CD4-positive, alpha-beta T cell (primary cell): ENCODE measurements at regions not wholly inside any gene's neighbourhood (a gene's known extent, or its start where the extent isn't known, plus 50 kb on each side); places are given as distances from the start of the nearest gene placed in this dataset.
"Not testable (repeated sequence)": the region's sequence is repeated elsewhere in the genome, so short reads cannot be mapped to it uniquely, and the experiment has no call there.

Source experiments
- ATAC-seq: fragments of 200-7000 bp; cut with Tn5 transposase; one replicate; pipeline ENCODE4 v1.10.0; 2022; ENCODE audit warnings: mild to moderate bottlenecking; ENCODE audit not compliant: poor library complexity
- CTCF ChIA-PET: fragments of 350-600 bp; sonication (Branson Sonifier 250); formaldehyde crosslinking; loops from one replicate; lab custom pipeline; 2021; ENCODE audit warnings: antibody characterized with exemption, inconsistent platforms; lab: Charles Lee
- POLR2A ChIA-PET: fragments of 350-600 bp; sonication (Branson Sonifier 250); formaldehyde crosslinking; loops from one replicate; lab custom pipeline; 2021; ENCODE audit warnings: antibody characterized with exemption, inconsistent platforms; lab: Charles Lee
- DNase-seq, 14 experiments: peaks; one replicate each; pipeline ENCODE4 v3.0.0-alpha.2; 2013 to 2020; ENCODE audit warnings: mixed read lengths in 2 of 14
- H3K27ac ChIP-seq, 2 donors: one replicate each; pipeline versions ENCODE4 v1.5.1 to v1.7.0; 2013; ENCODE audit warnings: low read length in 2 of 2, low read depth in 1 of 2, mild to moderate bottlenecking in 1 of 2
- H3K27me3 ChIP-seq, 2 experiments: 1 replicate in 1 of 2; 2 replicates in 1 of 2; pipeline versions ENCODE4 v1.6.1 to v1.7.0; 2013; ENCODE audit warnings: low read length in 2 of 2, control low read depth in 1 of 2, mild to moderate bottlenecking in 1 of 2, moderate library complexity in 1 of 2; ENCODE audit not compliant: insufficient read depth in 2 of 2, control insufficient read depth in 1 of 2
- H3K36me3 ChIP-seq: one replicate; pipeline ENCODE4 v1.6.1; 2013; ENCODE audit warnings: low read length, control low read depth; ENCODE audit not compliant: insufficient read depth
- H3K4me1 ChIP-seq: one replicate; pipeline ENCODE4 v1.6.1; 2013; ENCODE audit warnings: low read length, control low read depth; ENCODE audit not compliant: insufficient read depth
- H3K4me3 ChIP-seq: one replicate; pipeline ENCODE4 v1.5.1; 2013; ENCODE audit warnings: mild to moderate bottlenecking, low read length, moderate library complexity
- H3K9me3 ChIP-seq, 2 experiments: 1 replicate in 1 of 2; 2 replicates in 1 of 2; pipeline versions ENCODE4 v1.6.1 to v1.7.0; 2013; ENCODE audit warnings: low read length in 2 of 2, mild to moderate bottlenecking in 2 of 2, control low read depth in 1 of 2, moderate library complexity in 1 of 2; ENCODE audit not compliant: control insufficient read depth in 1 of 2, insufficient read depth in 1 of 2
- H3K27ac Mint-ChIP-seq: one replicate; pipeline ENCODE4 v1.8.0; 2020; ENCODE audit warnings: mixed read lengths
- H3K27me3 Mint-ChIP-seq: one replicate; pipeline ENCODE4 v1.8.0; 2021; ENCODE audit warnings: mixed read lengths
- H3K36me3 Mint-ChIP-seq: one replicate; pipeline ENCODE4 v1.8.0; 2021; ENCODE audit warnings: low read depth, mixed read lengths
- H3K4me1 Mint-ChIP-seq: one replicate; pipeline ENCODE4 v1.8.0; 2021; ENCODE audit warnings: low read depth, mixed read lengths
- H3K4me3 Mint-ChIP-seq: one replicate; pipeline ENCODE4 v1.8.0; 2020; ENCODE audit warnings: mild to moderate bottlenecking, mixed read lengths
- H3K9me3 Mint-ChIP-seq: one replicate; pipeline ENCODE4 v1.8.0; 2020; ENCODE audit warnings: mixed read lengths
- intact Hi-C, 2 experiments: fragments of 100-400 bp; cut with DNase I in 1 of 2; cut with micrococcal nuclease in 1 of 2; formaldehyde crosslinking; loops; one replicate each; pipeline versions ENCODE4 v1.15.1 to v1.9.0; 2023 to 2025; cut with DNase I, micrococcal nuclease
- TF ChIP-seq, protein P1 (sequence below): fragments of 200-600 bp; IDR thresholded peaks from one replicate; pipeline ENCODE4 v1.8.0; 2022; ENCODE audit warnings: antibody characterized with exemption, mild to moderate bottlenecking

- Histone ChIP-seq H3K27me3 (no peaks in the 10 kb centered on the region), H3K36me3 (no peaks in the 10 kb centered on the region), H3K9me3 (peaks cover 0 to 9% of the 10 kb centered on the region in 2 experiments), H3K27ac (no peak overlapping the region), H3K4me1 (no peaks in the 10 kb centered on the region), H3K4me3 (no peak overlapping the region)
- Mint-ChIP-seq H3K27me3 (no peaks in the 10 kb centered on the region), H3K27ac (no peak overlapping the region), H3K4me3 (no peak overlapping the region), H3K9me3 (no peaks in the 10 kb centered on the region), H3K36me3 (no peaks in the 10 kb centered on the region), H3K4me1 (no peaks in the 10 kb centered on the region)
- ChIA-PET CTCF (no interaction called here), POLR2A (no interaction called here)
- intact Hi-C loops, result no loop called here
- no peak for DNase-seq
- TF ChIP-seq, protein P1, sequence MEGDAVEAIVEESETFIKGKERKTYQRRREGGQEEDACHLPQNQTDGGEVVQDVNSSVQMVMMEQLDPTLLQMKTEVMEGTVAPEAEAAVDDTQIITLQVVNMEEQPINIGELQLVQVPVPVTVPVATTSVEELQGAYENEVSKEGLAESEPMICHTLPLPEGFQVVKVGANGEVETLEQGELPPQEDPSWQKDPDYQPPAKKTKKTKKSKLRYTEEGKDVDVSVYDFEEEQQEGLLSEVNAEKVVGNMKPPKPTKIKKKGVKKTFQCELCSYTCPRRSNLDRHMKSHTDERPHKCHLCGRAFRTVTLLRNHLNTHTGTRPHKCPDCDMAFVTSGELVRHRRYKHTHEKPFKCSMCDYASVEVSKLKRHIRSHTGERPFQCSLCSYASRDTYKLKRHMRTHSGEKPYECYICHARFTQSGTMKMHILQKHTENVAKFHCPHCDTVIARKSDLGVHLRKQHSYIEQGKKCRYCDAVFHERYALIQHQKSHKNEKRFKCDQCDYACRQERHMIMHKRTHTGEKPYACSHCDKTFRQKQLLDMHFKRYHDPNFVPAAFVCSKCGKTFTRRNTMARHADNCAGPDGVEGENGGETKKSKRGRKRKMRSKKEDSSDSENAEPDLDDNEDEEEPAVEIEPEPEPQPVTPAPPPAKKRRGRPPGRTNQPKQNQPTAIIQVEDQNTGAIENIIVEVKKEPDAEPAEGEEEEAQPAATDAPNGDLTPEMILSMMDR, result no peak
- ATAC-seq, result no peak
These were observed 233.7 kb upstream of the TECRL start for GRCh38 chr4:64642936-64643335.

DNA sequence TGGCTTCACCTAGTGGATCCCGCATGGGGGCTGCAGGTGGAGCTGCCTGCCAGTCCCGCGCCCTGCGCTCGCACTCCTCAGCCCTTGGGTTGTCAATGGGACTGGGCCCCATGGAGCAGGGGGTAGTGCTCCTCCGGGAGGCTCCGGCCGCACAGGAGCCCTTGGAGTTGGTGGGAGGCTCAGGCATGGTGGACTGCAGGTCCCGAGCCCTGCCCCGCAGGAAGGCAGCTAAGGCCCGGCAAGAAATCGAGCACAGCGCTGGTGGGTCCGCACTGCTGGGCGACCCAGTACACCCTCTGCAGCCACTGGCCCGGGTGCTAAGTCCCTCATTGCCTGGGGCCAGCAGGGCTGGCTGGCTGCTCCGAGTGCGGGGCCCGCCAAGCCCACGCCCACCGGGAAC lies 231.2 kb upstream of the TECRL start:
- H3K4me1 Mint-ChIP-seq, intact Hi-C loops, H3K4me3 Mint-ChIP-seq, H3K4me1 ChIP-seq, H3K4me3 ChIP-seq, H3K9me3 Mint-ChIP-seq, H3K27ac Mint-ChIP-seq, H3K27me3 Mint-ChIP-seq, H3K27me3 ChIP-seq, ATAC-seq, H3K27ac ChIP-seq, H3K9me3 ChIP-seq, H3K36me3 Mint-ChIP-seq, H3K36me3 ChIP-seq, CTCF ChIA-PET, POLR2A ChIA-PET, DNase-seq: not testable (repeated sequence)

DNA sequence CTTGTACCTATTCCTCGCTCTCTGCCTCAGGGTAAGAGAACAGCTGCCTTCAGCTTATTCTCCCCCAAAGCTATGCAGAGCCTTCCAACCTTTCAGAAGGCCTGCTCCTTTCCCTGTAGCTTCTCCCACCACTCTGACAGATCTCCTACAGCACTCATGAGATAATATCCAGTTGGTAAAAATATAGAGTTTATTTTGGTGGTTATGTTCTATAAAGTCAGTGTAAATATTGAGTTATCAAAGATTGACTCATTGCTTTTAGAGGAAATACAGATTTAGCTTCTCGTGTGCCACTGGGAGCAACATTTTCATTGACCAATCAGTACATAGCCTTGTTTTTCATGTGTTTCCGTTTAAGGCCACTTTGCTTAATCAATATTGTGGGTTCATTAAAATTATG lies 216.2 kb upstream of the TECRL start:
- H3K9me3 Mint-ChIP-seq, result peaks cover 4% of the 10 kb centered on the region

GRCh38 chr4:64617800-64618199 lies 208.6 kb upstream of the TECRL start:
- ATAC-seq, result no peak
- Mint-ChIP-seq H3K4me3 (no peak overlapping the region), H3K4me1 (no peaks in the 10 kb centered on the region), H3K27me3 (no peaks in the 10 kb centered on the region), H3K36me3 (no peaks in the 10 kb centered on the region), H3K27ac (no peak overlapping the region), H3K9me3 (peaks cover 3% of the 10 kb centered on the region)
- DNase-seq, result no peak
- ChIA-PET POLR2A (no interaction called here), CTCF (no interaction called here)
- Histone ChIP-seq H3K4me3 (no peak overlapping the region), H3K27ac (no peak overlapping the region), H3K4me1 (no peaks in the 10 kb centered on the region), H3K9me3 (peaks cover 0 to 5% of the 10 kb centered on the region in 2 experiments), H3K27me3 (no peaks in the 10 kb centered on the region), H3K36me3 (no peaks in the 10 kb centered on the region)
- intact Hi-C loops, result no loop called here
- TF ChIP-seq, protein P1, result no peak

More for the DNA sequence above, 216.2 kb upstream of the TECRL start:
- no peak overlapping the region for H3K4me3 Mint-ChIP-seq
- H3K27ac ChIP-seq, result no peak overlapping the region
- no peaks in the 10 kb centered on the region for H3K27me3 ChIP-seq
- TF ChIP-seq, protein P1, result no peak
- no peaks in the 10 kb centered on the region for H3K4me1 ChIP-seq
- H3K36me3 Mint-ChIP-seq, result no peaks in the 10 kb centered on the region
- no peaks in the 10 kb centered on the region for H3K36me3 ChIP-seq
- no peak for ATAC-seq
- intact Hi-C loops, result no loop called here
- H3K9me3 ChIP-seq, result peaks cover 0 to 5% of the 10 kb centered on the region in 2 experiments
- no peak overlapping the region for H3K4me3 ChIP-seq
- no peaks in the 10 kb centered on the region for H3K27me3 Mint-ChIP-seq
- DNase-seq, result no peak
- ChIA-PET CTCF (interaction anchor here (1.4 kb wide), 1 partner anchor 19 kb away, joined by 4 read pairs; no protein-coding TSS in a partner anchor), POLR2A (no interaction called here)
- H3K4me1 Mint-ChIP-seq, result no peaks in the 10 kb centered on the region
- no peak overlapping the region for H3K27ac Mint-ChIP-seq
